DND-41 (cell line): ENCODE measurements at regions not wholly inside any gene's neighbourhood (a gene's known extent, or its start where the extent isn't known, plus 50 kb on each side); places are given as distances from the start of the nearest gene placed in this dataset.

ENCODE experiments used
- ATAC-seq: fragments of 200-7000 bp; cut with Tn5 transposase; 3 replicates; pipeline ENCODE4 v1.9.1; 2021; ENCODE audit warnings: low read depth; ENCODE audit not compliant: insufficient read depth
- DNase-seq: peaks from one replicate; pipeline ENCODE4 v3.0.0-alpha.2; 2020
- H2AFZ ChIP-seq: 2 replicates; pipeline ENCODE4 v1.6.0; 2012; ENCODE audit warnings: low read depth, low read length
- H3K27ac ChIP-seq: 2 replicates; pipeline ENCODE4 v1.5.1; 2012; ENCODE audit warnings: low read length, inconsistent platforms
- H3K27me3 ChIP-seq: fragments of 200-600 bp; sonication (generic); 2 replicates; pipeline ENCODE4 v1.6.0; 2012; ENCODE audit warnings: low read length, mild to moderate bottlenecking, inconsistent platforms; ENCODE audit not compliant: insufficient read depth, poor library complexity
- H3K36me3 ChIP-seq: 2 replicates; pipeline ENCODE4 v1.5.1; 2012; ENCODE audit warnings: low read length, inconsistent platforms; ENCODE audit not compliant: insufficient read depth
- H3K4me1 ChIP-seq: 2 replicates; pipeline ENCODE4 v1.5.1; 2012; ENCODE audit warnings: mild to moderate bottlenecking, low read length; ENCODE audit not compliant: insufficient read depth
- H3K4me2 ChIP-seq: 2 replicates; pipeline ENCODE4 v1.6.0; 2012; ENCODE audit warnings: mild to moderate bottlenecking, moderate library complexity, low read length, inconsistent platforms; ENCODE audit not compliant: insufficient read depth
- H3K4me3 ChIP-seq, 2 experiments: fragments of 200-600 bp in 1 of 2; shearing (Covaris generic) in 1 of 2; 2 replicates each; pipeline ENCODE4 v1.5.1; 2012 to 2016; ENCODE audit warnings: inconsistent platforms in 2 of 2, low read length in 2 of 2, mild to moderate bottlenecking in 2 of 2, low read depth in 1 of 2, moderate library complexity in 1 of 2
- H3K79me2 ChIP-seq: 2 replicates; pipeline ENCODE4 v1.6.0; 2012; ENCODE audit warnings: low read length, inconsistent platforms; ENCODE audit not compliant: insufficient read depth
- H3K9ac ChIP-seq: 2 replicates; pipeline ENCODE4 v1.6.0; 2012; ENCODE audit warnings: low read depth, mild to moderate bottlenecking, inconsistent platforms, low read length, moderate library complexity
- H3K9me3 ChIP-seq: 2 replicates; pipeline ENCODE4 v1.5.1; 2012; ENCODE audit warnings: low read length, moderate library complexity, mild to moderate bottlenecking, inconsistent platforms; ENCODE audit not compliant: insufficient read depth, severe bottlenecking
- H4K20me1 ChIP-seq: 2 replicates; pipeline ENCODE4 v1.6.0; 2012; ENCODE audit warnings: low read length; ENCODE audit not compliant: insufficient read depth
- CTCF ChIP-seq: IDR thresholded peaks from 2 replicates; pipeline ENCODE4 v1.5.1; 2012; ENCODE audit warnings: borderline replicate concordance, low read length, moderate library complexity, mild to moderate bottlenecking; ENCODE audit not compliant: poor library complexity, severe bottlenecking; ENCODE audit errors: extremely low read depth
- EZH2 ChIP-seq: IDR thresholded peaks from 3 replicates; pipeline ENCODE4 v1.6.1; 2012; ENCODE audit warnings: borderline replicate concordance, low read depth, mild to moderate bottlenecking, moderate library complexity, low read length, inconsistent platforms; ENCODE audit not compliant: severe bottlenecking

GRCh38 chr3:163622384-163622783 lies 1455.9 kb downstream of the SI start:
- Histone ChIP-seq H3K36me3 (no peaks in the 10 kb centered on the region), H4K20me1 (no peaks in the 10 kb centered on the region), H3K27me3 (no peaks in the 10 kb centered on the region), H3K4me1 (no peaks in the 10 kb centered on the region), H3K79me2 (no peaks in the 10 kb centered on the region), H3K9me3 (no peaks in the 10 kb centered on the region), H3K9ac (no peak overlapping the region), H3K4me3 (no peak overlapping the region), H3K27ac (no peak overlapping the region), H3K4me2 (no peak overlapping the region), H2AFZ (no peak overlapping the region)
- TF ChIP-seq CTCF, result peak; percentile 4
- TF ChIP-seq EZH2, result no peak
- no peak for ATAC-seq
- DNase-seq, result no peak

GRCh38 chr3:163614886-163615285 lies 1463.4 kb downstream of the SI start:
- Histone ChIP-seq H3K79me2 (no peaks in the 10 kb centered on the region), H3K27ac (no peak overlapping the region), H3K36me3 (no peaks in the 10 kb centered on the region), H3K9ac (no peak overlapping the region), H3K9me3 (no peaks in the 10 kb centered on the region), H3K4me2 (no peak overlapping the region), H4K20me1 (no peaks in the 10 kb centered on the region), H3K4me1 (no peaks in the 10 kb centered on the region), H2AFZ (no peak overlapping the region), H3K4me3 (no peak overlapping the region), H3K27me3 (no peaks in the 10 kb centered on the region)
- no peak for DNase-seq
- ATAC-seq, result no peak
- TF ChIP-seq EZH2 (no peak), CTCF (no peak)

GRCh38 chr3:163605915-163606314 lies 1472.4 kb downstream of the SI start:
- Histone ChIP-seq H3K79me2 (no peaks in the 10 kb centered on the region), H3K36me3 (no peaks in the 10 kb centered on the region), H3K27me3 (no peaks in the 10 kb centered on the region), H3K4me1 (no peaks in the 10 kb centered on the region), H3K9me3 (no peaks in the 10 kb centered on the region), H3K4me2 (no peak overlapping the region), H3K27ac (no peak overlapping the region), H2AFZ (no peak overlapping the region), H4K20me1 (no peaks in the 10 kb centered on the region), H3K4me3 (no peak overlapping the region), H3K9ac (no peak overlapping the region)
- ATAC-seq, result no peak
- DNase-seq, result no peak
- TF ChIP-seq CTCF, result no peak
- TF ChIP-seq EZH2, result no peak

- Histone ChIP-seq H3K27ac (no peak overlapping the region), H3K4me2 (no peak overlapping the region), H3K4me3 (no peak overlapping the region), H2AFZ (no peak overlapping the region), H3K27me3 (no peaks in the 10 kb centered on the region), H4K20me1 (no peaks in the 10 kb centered on the region), H3K4me1 (no peaks in the 10 kb centered on the region), H3K79me2 (no peaks in the 10 kb centered on the region), H3K9ac (no peak overlapping the region), H3K36me3 (no peaks in the 10 kb centered on the region), H3K9me3 (no peaks in the 10 kb centered on the region)
- DNase-seq (no peak), ATAC-seq (no peak)
- TF ChIP-seq EZH2 (no peak), CTCF (no peak)
These were observed 1476.9 kb downstream of the SI start for GRCh38 chr3:163601426-163601825.
